Ramos (cell line): ENCODE measurements at regions not wholly inside any gene's neighbourhood (a gene's known extent, or its start where the extent isn't known, plus 50 kb on each side); places are given as distances from the start of the nearest gene placed in this dataset.
"Not testable (repeated sequence)": the region's sequence is repeated elsewhere in the genome, so short reads cannot be mapped to it uniquely, and the experiment has no call there.

Experiments
- in situ Hi-C: fragments of 300-500 bp; cut with MboI; formaldehyde crosslinking; loops from one replicate; pipeline ENCODE4 v1.14.3; 2022; ENCODE audit warnings: low sequenced_read_pairs; ENCODE audit not compliant: unreplicated experiment

GRCh38 chr13:73179650-73180274, 121.0 kb downstream of the KLF5 start:
- in situ Hi-C loops: no loop called here

GRCh38 chr13:73177916-73178565, 119.2 kb downstream of the KLF5 start:
- in situ Hi-C loops: no loop called here

DNA sequence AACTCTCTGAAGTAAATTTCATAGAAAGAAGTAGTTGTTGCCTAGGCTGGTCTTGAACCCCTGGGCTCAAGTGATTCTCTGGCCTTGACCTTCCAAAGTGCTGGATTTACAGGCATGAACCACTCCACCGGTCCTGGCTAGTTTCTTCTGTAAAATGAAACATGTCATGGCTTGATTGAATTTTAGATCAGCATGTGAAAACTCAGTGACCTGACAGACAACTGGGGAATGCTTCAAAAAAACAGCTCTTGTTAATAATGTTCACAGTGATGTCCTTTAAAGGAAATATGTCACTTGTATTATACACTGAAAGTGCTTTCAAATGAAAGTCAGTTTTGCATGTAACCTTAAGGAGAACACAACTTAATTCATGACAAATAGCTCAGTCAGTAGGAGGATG, 118.2 kb downstream of the KLF5 start:
- in situ Hi-C loops: no loop called here

GRCh38 chr13:73174521-73175010, 115.8 kb downstream of the KLF5 start:
- in situ Hi-C loops: no loop called here

GRCh38 chr13:73173279-73173811, 114.5 kb downstream of the KLF5 start:
- in situ Hi-C loops: no loop called here

DNA sequence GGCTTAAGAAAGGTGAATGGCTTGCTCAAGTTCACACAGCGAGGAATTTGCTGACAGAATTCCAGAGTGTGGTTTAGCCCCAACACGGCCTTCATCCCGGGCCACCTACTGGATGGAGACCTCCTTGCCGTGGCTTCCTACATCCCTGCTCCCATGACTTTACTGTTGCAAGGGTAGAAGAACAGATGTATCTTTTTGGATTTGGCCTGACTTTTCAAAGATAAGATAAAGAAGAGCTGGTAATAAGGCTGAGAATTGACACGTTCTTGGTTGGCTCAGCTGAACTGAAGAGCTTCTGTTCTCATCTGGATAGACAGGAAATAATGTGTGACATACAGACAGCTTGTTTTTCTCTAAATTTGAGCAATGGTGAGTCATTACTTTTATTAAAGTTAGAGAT, 113.1 kb downstream of the KLF5 start:
- in situ Hi-C loops: no loop called here

GRCh38 chr13:73171271-73171682, 112.5 kb downstream of the KLF5 start:
- in situ Hi-C loops: no loop called here

GRCh38 chr13:73169971-73170370, 111.2 kb downstream of the KLF5 start:
- in situ Hi-C loops: no loop called here

DNA sequence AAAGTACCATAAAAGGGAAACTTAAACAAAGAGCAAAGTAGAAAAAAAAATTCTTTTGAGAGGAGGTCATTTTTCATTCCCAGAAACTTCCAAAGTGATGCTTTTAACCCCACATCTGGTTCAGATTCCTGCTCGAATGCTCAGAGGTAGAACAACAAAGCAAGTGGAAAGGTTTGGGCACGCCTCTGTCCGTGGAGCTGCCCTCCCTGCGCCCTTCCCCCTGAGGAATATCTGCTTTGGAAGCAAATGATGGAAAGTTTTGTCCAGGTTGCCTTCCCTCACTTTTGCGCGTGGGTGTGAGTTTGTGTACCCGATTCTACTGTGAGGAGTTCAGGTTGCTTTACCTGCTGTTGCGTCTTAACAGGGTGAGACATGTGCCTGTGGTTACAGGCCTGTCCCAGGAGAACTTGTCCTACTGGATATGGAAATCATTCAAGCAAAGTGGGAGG, 110.2 kb downstream of the KLF5 start:
- in situ Hi-C loops: no loop called here

DNA sequence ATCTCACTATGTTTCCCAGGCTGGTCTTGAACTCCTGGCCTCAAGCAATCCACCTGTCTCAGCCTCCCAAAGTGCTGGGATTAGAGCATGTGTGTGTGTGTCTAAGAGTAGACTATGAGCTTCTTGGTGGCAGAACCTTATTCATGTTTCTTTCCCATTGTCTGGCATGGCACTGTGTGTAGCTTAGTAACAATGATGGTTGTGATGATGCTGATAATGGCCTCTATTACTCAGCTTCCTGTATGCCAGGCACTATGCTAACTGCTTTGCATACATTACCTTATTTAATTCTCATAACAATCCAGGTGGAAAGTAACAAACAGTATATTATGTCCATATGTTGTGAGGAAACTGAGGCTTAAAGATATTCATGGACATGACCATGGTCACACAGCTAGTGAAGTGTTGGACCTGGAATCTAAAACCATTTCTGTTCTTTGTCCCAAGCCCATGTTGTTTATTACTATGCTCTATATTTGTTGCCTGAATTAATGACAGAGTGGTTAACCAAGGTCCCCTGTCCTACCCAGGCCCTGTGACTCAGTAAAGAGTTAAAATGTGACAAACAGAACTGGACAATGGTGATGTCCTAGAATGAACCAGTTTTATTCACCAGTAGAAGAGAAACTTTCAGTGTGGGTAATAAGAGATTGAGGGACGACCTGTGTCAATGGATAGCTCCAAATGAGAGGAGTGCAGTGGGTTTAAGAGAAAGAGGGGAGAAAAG, 109.6 kb downstream of the KLF5 start:
- in situ Hi-C loops: no loop called here

DNA sequence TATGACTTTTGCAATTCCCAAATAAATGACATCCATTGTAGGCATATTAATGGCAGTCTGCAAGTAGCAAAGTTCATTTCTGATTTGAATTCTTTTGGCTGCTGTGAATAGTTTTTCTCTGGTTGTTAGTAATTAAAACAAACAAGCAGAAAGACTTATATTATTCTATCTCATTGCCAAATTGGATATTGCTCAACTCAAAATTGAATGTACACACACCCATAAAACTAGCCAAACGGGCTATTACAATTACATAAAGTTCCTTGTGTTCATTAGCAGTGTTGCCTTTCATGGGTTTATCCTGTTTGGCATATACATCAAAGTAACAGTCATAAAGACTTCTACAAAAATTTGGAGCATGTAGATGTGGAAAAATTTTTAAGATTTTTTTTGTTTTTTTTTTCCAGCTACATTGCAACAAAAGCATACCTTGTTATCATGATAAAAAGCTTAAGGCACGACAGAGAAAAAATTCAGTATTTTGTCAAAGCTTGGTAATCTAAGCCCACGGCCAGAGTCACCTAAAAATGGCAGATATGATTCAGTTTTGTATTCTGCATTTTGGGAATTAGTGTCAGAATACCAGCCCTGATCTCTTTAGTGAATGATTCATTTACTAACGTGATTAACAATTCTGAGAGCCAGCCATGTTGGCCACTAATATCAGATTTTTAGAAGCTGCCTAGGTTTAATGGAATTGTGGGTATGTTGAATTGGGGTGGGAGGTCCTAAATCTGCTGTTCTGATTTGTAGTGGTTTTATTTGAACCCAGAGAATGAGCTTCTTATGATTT, 108.4 kb downstream of the KLF5 start:
- in situ Hi-C loops: no loop called here

GRCh38 chr13:73166204-73166603, 107.4 kb downstream of the KLF5 start:
- in situ Hi-C loops: no loop called here

GRCh38 chr13:73162912-73163911, 104.4 kb downstream of the KLF5 start:
- in situ Hi-C loops: no loop called here

DNA sequence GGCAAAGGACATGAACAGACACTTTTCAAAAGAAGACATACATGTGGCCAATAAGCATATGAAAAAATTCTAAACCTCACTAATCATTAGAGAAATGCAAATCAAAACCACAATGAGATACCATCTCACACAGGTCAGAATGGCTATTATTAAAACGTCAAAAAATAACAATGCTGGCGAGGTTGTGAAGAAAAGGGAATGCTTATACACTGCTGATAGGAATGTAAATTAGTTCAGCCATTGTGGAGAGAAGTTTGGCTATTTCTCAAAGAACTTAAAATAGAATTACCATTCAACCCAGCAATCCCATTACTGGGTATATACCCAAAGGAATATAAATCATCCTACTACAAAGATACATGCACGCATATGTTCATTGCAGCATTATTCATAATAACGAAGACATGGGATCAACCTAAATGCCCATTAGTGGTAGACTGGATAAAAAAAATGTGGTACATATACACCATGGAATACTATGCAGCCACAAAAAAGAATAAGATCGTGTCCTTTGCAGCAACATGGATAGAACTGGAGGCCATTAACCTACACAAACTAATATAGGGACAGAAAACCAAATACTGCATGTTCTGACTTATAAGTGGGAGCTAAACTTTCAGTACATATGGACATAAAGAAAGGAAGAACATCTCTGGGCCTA, 101.7 kb downstream of the KLF5 start:
- in situ Hi-C loops: not testable (repeated sequence)

DNA sequence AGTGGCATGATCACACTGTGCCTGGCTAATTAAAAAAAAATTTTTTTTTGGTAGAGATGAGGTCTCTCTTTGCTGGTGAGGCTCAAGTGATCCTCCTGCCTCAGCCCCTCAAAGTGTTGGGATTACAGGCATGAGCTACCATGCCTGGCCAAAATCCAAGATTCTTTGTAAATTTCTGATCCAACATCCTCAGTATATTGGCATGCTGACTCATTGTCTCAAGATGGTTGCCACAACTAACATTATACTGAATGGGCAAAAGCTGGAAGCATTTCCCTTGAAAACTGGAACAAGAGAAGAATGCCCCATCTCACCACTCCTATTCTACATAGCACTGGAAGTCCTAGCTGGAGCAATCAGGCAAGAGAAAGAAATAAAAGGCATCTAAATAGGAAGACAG, 100.0 kb downstream of the KLF5 start:
- in situ Hi-C loops: no loop called here

GRCh38 chr13:73157031-73157430, 98.2 kb downstream of the KLF5 start:
- in situ Hi-C loops: no loop called here

GRCh38 chr13:73146707-73147106, 87.9 kb downstream of the KLF5 start:
- in situ Hi-C loops: no loop called here

GRCh38 chr13:73142071-73142470, 83.3 kb downstream of the KLF5 start:
- in situ Hi-C loops: no loop called here
